CD4-positive, alpha-beta T cell (primary cell): ENCODE measurements at regions not wholly inside any gene's neighbourhood (a gene's known extent, or its start where the extent isn't known, plus 50 kb on each side); places are given as distances from the start of the nearest gene placed in this dataset.

Experiments
- ATAC-seq: fragments of 200-7000 bp; cut with Tn5 transposase; one replicate; pipeline ENCODE4 v1.10.0; 2022; ENCODE audit warnings: mild to moderate bottlenecking; ENCODE audit not compliant: poor library complexity
- CTCF ChIA-PET: fragments of 350-600 bp; sonication (Branson Sonifier 250); formaldehyde crosslinking; loops from one replicate; lab custom pipeline; 2021; ENCODE audit warnings: antibody characterized with exemption, inconsistent platforms; lab: Charles Lee
- POLR2A ChIA-PET: fragments of 350-600 bp; sonication (Branson Sonifier 250); formaldehyde crosslinking; loops from one replicate; lab custom pipeline; 2021; ENCODE audit warnings: antibody characterized with exemption, inconsistent platforms; lab: Charles Lee
- DNase-seq, 14 experiments: peaks; one replicate each; pipeline ENCODE4 v3.0.0-alpha.2; 2013 to 2020; ENCODE audit warnings: mixed read lengths in 2 of 14
- H3K27ac ChIP-seq, 2 donors: one replicate each; pipeline versions ENCODE4 v1.5.1 to v1.7.0; 2013; ENCODE audit warnings: low read length in 2 of 2, low read depth in 1 of 2, mild to moderate bottlenecking in 1 of 2
- H3K27me3 ChIP-seq, 2 experiments: 1 replicate in 1 of 2; 2 replicates in 1 of 2; pipeline versions ENCODE4 v1.6.1 to v1.7.0; 2013; ENCODE audit warnings: low read length in 2 of 2, control low read depth in 1 of 2, mild to moderate bottlenecking in 1 of 2, moderate library complexity in 1 of 2; ENCODE audit not compliant: insufficient read depth in 2 of 2, control insufficient read depth in 1 of 2
- H3K36me3 ChIP-seq: one replicate; pipeline ENCODE4 v1.6.1; 2013; ENCODE audit warnings: low read length, control low read depth; ENCODE audit not compliant: insufficient read depth
- H3K4me1 ChIP-seq: one replicate; pipeline ENCODE4 v1.6.1; 2013; ENCODE audit warnings: low read length, control low read depth; ENCODE audit not compliant: insufficient read depth
- H3K4me3 ChIP-seq: one replicate; pipeline ENCODE4 v1.5.1; 2013; ENCODE audit warnings: mild to moderate bottlenecking, low read length, moderate library complexity
- H3K9me3 ChIP-seq, 2 experiments: 1 replicate in 1 of 2; 2 replicates in 1 of 2; pipeline versions ENCODE4 v1.6.1 to v1.7.0; 2013; ENCODE audit warnings: low read length in 2 of 2, mild to moderate bottlenecking in 2 of 2, control low read depth in 1 of 2, moderate library complexity in 1 of 2; ENCODE audit not compliant: control insufficient read depth in 1 of 2, insufficient read depth in 1 of 2
- H3K27ac Mint-ChIP-seq: one replicate; pipeline ENCODE4 v1.8.0; 2020; ENCODE audit warnings: mixed read lengths
- H3K27me3 Mint-ChIP-seq: one replicate; pipeline ENCODE4 v1.8.0; 2021; ENCODE audit warnings: mixed read lengths
- H3K36me3 Mint-ChIP-seq: one replicate; pipeline ENCODE4 v1.8.0; 2021; ENCODE audit warnings: low read depth, mixed read lengths
- H3K4me1 Mint-ChIP-seq: one replicate; pipeline ENCODE4 v1.8.0; 2021; ENCODE audit warnings: low read depth, mixed read lengths
- H3K4me3 Mint-ChIP-seq: one replicate; pipeline ENCODE4 v1.8.0; 2020; ENCODE audit warnings: mild to moderate bottlenecking, mixed read lengths
- H3K9me3 Mint-ChIP-seq: one replicate; pipeline ENCODE4 v1.8.0; 2020; ENCODE audit warnings: mixed read lengths
- CTCF ChIP-seq: fragments of 200-600 bp; IDR thresholded peaks from one replicate; pipeline ENCODE4 v1.8.0; 2022; ENCODE audit warnings: antibody characterized with exemption, mild to moderate bottlenecking
- intact Hi-C, 2 experiments: fragments of 100-400 bp; cut with DNase I in 1 of 2; cut with micrococcal nuclease in 1 of 2; formaldehyde crosslinking; loops; one replicate each; pipeline versions ENCODE4 v1.15.1 to v1.9.0; 2023 to 2025; cut with DNase I, micrococcal nuclease

GRCh38 chr2:19762142-19762541, 139.6 kb downstream of the TTC32 start:
- Mint-ChIP-seq H3K27ac (no peak overlapping the region), H3K9me3 (no peaks in the 10 kb centered on the region), H3K4me3 (no peak overlapping the region), H3K27me3 (peaks cover 4% of the 10 kb centered on the region), H3K36me3 (no peaks in the 10 kb centered on the region), H3K4me1 (no peaks in the 10 kb centered on the region)
- no peaks in the 10 kb centered on the region for H3K36me3 ChIP-seq
- ATAC-seq, result no peak
- ChIA-PET POLR2A (no interaction called here), CTCF (no interaction called here)
- no peak overlapping the region for H3K4me3 ChIP-seq
- TF ChIP-seq CTCF, result no peak
- H3K4me1 ChIP-seq, result no peaks in the 10 kb centered on the region
- H3K9me3 ChIP-seq, result peaks cover 0 to 5% of the 10 kb centered on the region in 2 experiments
- no peaks in the 10 kb centered on the region for H3K27me3 ChIP-seq
- DNase-seq, result no peak
- no peak overlapping the region for H3K27ac ChIP-seq
- intact Hi-C loops, result no loop called here

GRCh38 chr2:19759880-19760279, 141.9 kb downstream of the TTC32 start:
- Mint-ChIP-seq H3K27ac (no peak overlapping the region), H3K4me3 (no peak overlapping the region), H3K4me1 (no peaks in the 10 kb centered on the region), H3K27me3 (peaks cover 4% of the 10 kb centered on the region), H3K36me3 (no peaks in the 10 kb centered on the region), H3K9me3 (no peaks in the 10 kb centered on the region)
- no peak for DNase-seq
- intact Hi-C loops, result no loop called here
- CTCF ChIA-PET, result no interaction called here
- no peaks in the 10 kb centered on the region for H3K27me3 ChIP-seq
- no peak overlapping the region for H3K4me3 ChIP-seq
- H3K9me3 ChIP-seq, result peaks cover 0 to 5% of the 10 kb centered on the region in 2 experiments
- no peak overlapping the region for H3K27ac ChIP-seq
- TF ChIP-seq CTCF, result no peak
- H3K36me3 ChIP-seq, result no peaks in the 10 kb centered on the region
- POLR2A ChIA-PET, result no interaction called here
- no peak for ATAC-seq
- no peaks in the 10 kb centered on the region for H3K4me1 ChIP-seq

- no peaks in the 10 kb centered on the region for H3K36me3 ChIP-seq
- ChIA-PET CTCF (no interaction called here), POLR2A (no interaction called here)
- no peak for ATAC-seq
- intact Hi-C loops, result no loop called here
- H3K27ac ChIP-seq, result no peak overlapping the region
- no peak for TF ChIP-seq CTCF
- DNase-seq, result no peak
- Mint-ChIP-seq H3K4me1 (no peaks in the 10 kb centered on the region), H3K36me3 (no peaks in the 10 kb centered on the region), H3K27ac (no peak overlapping the region), H3K9me3 (no peaks in the 10 kb centered on the region), H3K27me3 (peaks cover 9% of the 10 kb centered on the region), H3K4me3 (no peak overlapping the region)
- no peak overlapping the region for H3K4me3 ChIP-seq
- H3K4me1 ChIP-seq, result no peaks in the 10 kb centered on the region
- H3K9me3 ChIP-seq, result peaks cover 0 to 5% of the 10 kb centered on the region in 2 experiments
- H3K27me3 ChIP-seq, result peaks cover 0 to 3% of the 10 kb centered on the region in 2 experiments
These were observed 143.1 kb downstream of the TTC32 start for GRCh38 chr2:19758658-19759057.
